PC-3 (cell line): ENCODE measurements at regions not wholly inside any gene's neighbourhood (a gene's known extent, or its start where the extent isn't known, plus 50 kb on each side); places are given as distances from the start of the nearest gene placed in this dataset.
"Not testable (repeated sequence)": the region's sequence is repeated elsewhere in the genome, so short reads cannot be mapped to it uniquely, and the experiment has no call there.

Experiments
- EZH2phosphoT487 ChIP-seq: fragments of 300-600 bp; sonication (generic); IDR thresholded peaks from 2 replicates; pipeline ENCODE4 v1.6.1; 2018; ENCODE audit warnings: mild to moderate bottlenecking, antibody characterized with exemption, low read length, borderline replicate concordance
- TF ChIP-seq, protein P1 (sequence below): fragments of 300-600 bp; sonication (generic); conservative IDR thresholded peaks from 2 replicates; pipeline ENCODE4 v1.5.1; 2017; ENCODE audit warnings: antibody characterized with exemption, low read depth, mild to moderate bottlenecking, low read length

DNA sequence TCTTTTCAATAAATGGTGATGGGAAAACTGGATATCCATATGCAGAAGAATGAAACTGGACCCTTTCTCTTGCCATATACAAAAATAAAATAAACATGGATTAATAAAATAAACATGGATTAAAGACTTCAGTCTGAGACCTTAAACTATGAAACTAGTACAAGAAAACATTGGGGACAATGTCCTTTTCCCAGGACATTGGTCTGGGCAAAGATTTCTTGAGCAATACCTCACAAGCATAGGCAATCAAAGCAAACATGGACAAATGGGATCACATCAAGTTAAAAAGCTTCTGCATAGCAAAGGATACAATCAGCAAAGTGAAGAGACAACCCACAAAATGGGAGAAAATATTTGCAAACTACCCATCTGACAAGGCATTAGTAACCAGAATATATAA, 108.5 kb downstream of the SOX3 start:
- TF ChIP-seq, protein P1, sequence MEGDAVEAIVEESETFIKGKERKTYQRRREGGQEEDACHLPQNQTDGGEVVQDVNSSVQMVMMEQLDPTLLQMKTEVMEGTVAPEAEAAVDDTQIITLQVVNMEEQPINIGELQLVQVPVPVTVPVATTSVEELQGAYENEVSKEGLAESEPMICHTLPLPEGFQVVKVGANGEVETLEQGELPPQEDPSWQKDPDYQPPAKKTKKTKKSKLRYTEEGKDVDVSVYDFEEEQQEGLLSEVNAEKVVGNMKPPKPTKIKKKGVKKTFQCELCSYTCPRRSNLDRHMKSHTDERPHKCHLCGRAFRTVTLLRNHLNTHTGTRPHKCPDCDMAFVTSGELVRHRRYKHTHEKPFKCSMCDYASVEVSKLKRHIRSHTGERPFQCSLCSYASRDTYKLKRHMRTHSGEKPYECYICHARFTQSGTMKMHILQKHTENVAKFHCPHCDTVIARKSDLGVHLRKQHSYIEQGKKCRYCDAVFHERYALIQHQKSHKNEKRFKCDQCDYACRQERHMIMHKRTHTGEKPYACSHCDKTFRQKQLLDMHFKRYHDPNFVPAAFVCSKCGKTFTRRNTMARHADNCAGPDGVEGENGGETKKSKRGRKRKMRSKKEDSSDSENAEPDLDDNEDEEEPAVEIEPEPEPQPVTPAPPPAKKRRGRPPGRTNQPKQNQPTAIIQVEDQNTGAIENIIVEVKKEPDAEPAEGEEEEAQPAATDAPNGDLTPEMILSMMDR = not testable (repeated sequence)
- not testable (repeated sequence) for TF ChIP-seq EZH2phosphoT487
